Astrocyte (in vitro differentiated cells and primary cell): ENCODE measurements at regions not wholly inside any gene's neighbourhood (a gene's known extent, or its start where the extent isn't known, plus 50 kb on each side); places are given as distances from the start of the nearest gene placed in this dataset.

Experiments used
- EZH2 ChIP-seq: IDR thresholded peaks from 2 replicates; pipeline ENCODE4 v1.6.1; 2012; ENCODE audit warnings: mild to moderate bottlenecking, low read length, inconsistent platforms; ENCODE audit not compliant: insufficient read depth
- TF ChIP-seq, protein P1 (sequence below): IDR thresholded peaks from 2 replicates; pipeline ENCODE4 v1.5.1; 2011; ENCODE audit warnings: low read depth, mild to moderate bottlenecking, inconsistent platforms, low read length, moderate library complexity; ENCODE audit not compliant: insufficient read depth

DNA sequence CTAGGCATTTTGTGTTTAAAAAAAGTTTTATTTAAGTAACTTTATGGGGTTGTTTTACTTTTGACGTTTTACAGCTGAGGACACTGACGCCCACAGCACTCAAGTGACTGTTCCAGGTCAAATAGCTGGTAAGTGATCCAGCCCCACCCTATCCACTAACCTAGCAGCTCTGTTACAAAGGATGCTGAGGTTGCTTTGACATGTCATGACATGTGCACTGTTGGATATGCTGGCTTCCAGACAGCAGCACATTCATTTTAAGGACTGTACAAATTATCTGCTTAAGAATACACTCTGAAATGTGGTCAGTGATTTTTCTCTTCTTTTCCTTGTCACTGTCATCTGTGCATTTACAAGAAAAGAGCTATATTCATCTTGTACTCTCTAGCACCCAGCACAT, 417.5 kb downstream of the ZEB2 start:
- TF ChIP-seq, protein P1, sequence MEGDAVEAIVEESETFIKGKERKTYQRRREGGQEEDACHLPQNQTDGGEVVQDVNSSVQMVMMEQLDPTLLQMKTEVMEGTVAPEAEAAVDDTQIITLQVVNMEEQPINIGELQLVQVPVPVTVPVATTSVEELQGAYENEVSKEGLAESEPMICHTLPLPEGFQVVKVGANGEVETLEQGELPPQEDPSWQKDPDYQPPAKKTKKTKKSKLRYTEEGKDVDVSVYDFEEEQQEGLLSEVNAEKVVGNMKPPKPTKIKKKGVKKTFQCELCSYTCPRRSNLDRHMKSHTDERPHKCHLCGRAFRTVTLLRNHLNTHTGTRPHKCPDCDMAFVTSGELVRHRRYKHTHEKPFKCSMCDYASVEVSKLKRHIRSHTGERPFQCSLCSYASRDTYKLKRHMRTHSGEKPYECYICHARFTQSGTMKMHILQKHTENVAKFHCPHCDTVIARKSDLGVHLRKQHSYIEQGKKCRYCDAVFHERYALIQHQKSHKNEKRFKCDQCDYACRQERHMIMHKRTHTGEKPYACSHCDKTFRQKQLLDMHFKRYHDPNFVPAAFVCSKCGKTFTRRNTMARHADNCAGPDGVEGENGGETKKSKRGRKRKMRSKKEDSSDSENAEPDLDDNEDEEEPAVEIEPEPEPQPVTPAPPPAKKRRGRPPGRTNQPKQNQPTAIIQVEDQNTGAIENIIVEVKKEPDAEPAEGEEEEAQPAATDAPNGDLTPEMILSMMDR, result no peak
- TF ChIP-seq EZH2, result no peak
